Keratinocyte (primary cell): ENCODE measurements at regions not wholly inside any gene's neighbourhood (a gene's known extent, or its start where the extent isn't known, plus 50 kb on each side); places are given as distances from the start of the nearest gene placed in this dataset.

Experiments used
- EZH2 ChIP-seq: IDR thresholded peaks from one replicate; pipeline ENCODE4 v1.6.1; 2012; ENCODE audit warnings: inconsistent platforms, mild to moderate bottlenecking, low read length, moderate library complexity
- TF ChIP-seq, protein P1 (sequence below), 3 experiments: IDR thresholded peaks in 1 of 3; conservative IDR thresholded peaks in 1 of 3; optimal IDR thresholded peaks in 1 of 3; 2 replicates in 2 of 3; 3 replicates in 1 of 3; pipeline versions ENCODE3 to v1.5.1; 2011; ENCODE audit warnings: low read length in 3 of 3, mild to moderate bottlenecking in 3 of 3, moderate library complexity in 2 of 3, control low read depth in 1 of 3, inconsistent platforms in 1 of 3; ENCODE audit not compliant: insufficient read depth in 2 of 3; ENCODE audit errors: extremely low read depth in 1 of 3

DNA sequence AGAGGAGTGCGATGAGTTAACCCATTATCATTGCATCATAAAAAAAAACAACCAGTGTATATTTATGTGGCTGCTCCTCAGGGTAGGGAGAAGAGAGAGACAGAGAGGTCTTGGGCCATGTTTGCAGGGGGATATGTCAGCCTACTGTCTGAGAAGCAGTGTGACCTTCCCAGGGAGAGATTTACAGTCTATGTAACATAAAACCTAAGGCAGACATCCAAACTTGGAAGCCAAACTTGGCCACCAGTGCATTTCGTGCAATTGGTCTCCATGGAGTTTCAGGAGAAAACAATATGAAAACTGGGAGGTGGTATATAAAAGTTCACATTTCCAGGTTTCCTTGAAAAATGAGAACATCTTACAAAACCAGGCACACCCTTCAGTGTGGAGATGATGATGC, 85.9 kb upstream of the CXCL12 start:
- TF ChIP-seq, protein P1, sequence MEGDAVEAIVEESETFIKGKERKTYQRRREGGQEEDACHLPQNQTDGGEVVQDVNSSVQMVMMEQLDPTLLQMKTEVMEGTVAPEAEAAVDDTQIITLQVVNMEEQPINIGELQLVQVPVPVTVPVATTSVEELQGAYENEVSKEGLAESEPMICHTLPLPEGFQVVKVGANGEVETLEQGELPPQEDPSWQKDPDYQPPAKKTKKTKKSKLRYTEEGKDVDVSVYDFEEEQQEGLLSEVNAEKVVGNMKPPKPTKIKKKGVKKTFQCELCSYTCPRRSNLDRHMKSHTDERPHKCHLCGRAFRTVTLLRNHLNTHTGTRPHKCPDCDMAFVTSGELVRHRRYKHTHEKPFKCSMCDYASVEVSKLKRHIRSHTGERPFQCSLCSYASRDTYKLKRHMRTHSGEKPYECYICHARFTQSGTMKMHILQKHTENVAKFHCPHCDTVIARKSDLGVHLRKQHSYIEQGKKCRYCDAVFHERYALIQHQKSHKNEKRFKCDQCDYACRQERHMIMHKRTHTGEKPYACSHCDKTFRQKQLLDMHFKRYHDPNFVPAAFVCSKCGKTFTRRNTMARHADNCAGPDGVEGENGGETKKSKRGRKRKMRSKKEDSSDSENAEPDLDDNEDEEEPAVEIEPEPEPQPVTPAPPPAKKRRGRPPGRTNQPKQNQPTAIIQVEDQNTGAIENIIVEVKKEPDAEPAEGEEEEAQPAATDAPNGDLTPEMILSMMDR (optimal IDR thresholded peaks at IDR 0.05 in 1 of 3, IDR thresholded peaks at IDR 0.05 in 1 of 3, conservative IDR thresholded peaks at IDR 0.05 in 1 of 3; ENCODE audit: extremely low read depth in 1 of 3, insufficient read depth in 2 of 3, low read length in 3 of 3): no peak
- no peak for TF ChIP-seq EZH2
